ENCODE measurements at regions not wholly inside any gene's neighbourhood (a gene's known extent, or its start where the extent isn't known, plus 50 kb on each side); places are given as distances from the start of the nearest gene placed in this dataset.

- no peaks in the 10 kb centered on the region for H3K9me3 Mint-ChIP-seq
- POLR2A ChIA-PET, result no interaction called here
- no peaks in the 10 kb centered on the region for H3K4me1 Mint-ChIP-seq (ENCODE audit: low read depth)
- TF ChIP-seq CTCF (IDR thresholded peaks at IDR 0.05), result no peak
- intact Hi-C loops (cut with micrococcal nuclease), result no loop called here
- DNase-seq, result no peak
- H3K4me3 Mint-ChIP-seq, result no peak overlapping the region
- H3K36me3 Mint-ChIP-seq (ENCODE audit: low read depth), result no peaks in the 10 kb centered on the region
- no peaks in the 10 kb centered on the region for H3K27me3 Mint-ChIP-seq
- H3K27ac Mint-ChIP-seq, result no peak overlapping the region
- ATAC-seq, result no peak
- CTCF ChIA-PET, result no interaction called here
Measured at GRCh38 chrX:13906093-13906492, 89.2 kb upstream of the GPM6B start.

- Mint-ChIP-seq H3K4me3 (no peak overlapping the region), H3K9me3 (no peaks in the 10 kb centered on the region), H3K4me1 (ENCODE audit: low read depth) (no peaks in the 10 kb centered on the region), H3K27me3 (no peaks in the 10 kb centered on the region), H3K27ac (no peak overlapping the region), H3K36me3 (ENCODE audit: low read depth) (no peaks in the 10 kb centered on the region)
- intact Hi-C loops (cut with micrococcal nuclease), result no loop called here
- DNase-seq, result no peak
- no peak for TF ChIP-seq CTCF (IDR thresholded peaks at IDR 0.05)
- no peak for ATAC-seq
- POLR2A ChIA-PET, result no interaction called here
- CTCF ChIA-PET, result no interaction called here
Measured at GRCh38 chrX:13903405-13903804, 86.5 kb upstream of the GPM6B start.

GRCh38 chrX:13902406-13902805, 85.5 kb upstream of the GPM6B start:
- DNase-seq (no peak), ATAC-seq (no peak)
- Mint-ChIP-seq H3K27ac (no peak overlapping the region), H3K27me3 (no peaks in the 10 kb centered on the region), H3K36me3 (ENCODE audit: low read depth) (no peaks in the 10 kb centered on the region), H3K9me3 (no peaks in the 10 kb centered on the region), H3K4me1 (ENCODE audit: low read depth) (no peaks in the 10 kb centered on the region), H3K4me3 (no peak overlapping the region)
- no peak for TF ChIP-seq CTCF (IDR thresholded peaks at IDR 0.05)
- POLR2A ChIA-PET, result no interaction called here
- intact Hi-C loops (cut with micrococcal nuclease), result no loop called here
- CTCF ChIA-PET, result no interaction called here

GRCh38 chrX:13901354-13901753, 84.5 kb upstream of the GPM6B start:
- no peak for DNase-seq
- no peak for ATAC-seq
- no peaks in the 10 kb centered on the region for H3K9me3 Mint-ChIP-seq
- no peaks in the 10 kb centered on the region for H3K36me3 Mint-ChIP-seq (ENCODE audit: low read depth)
- no peak overlapping the region for H3K27ac Mint-ChIP-seq
- ChIA-PET POLR2A (no interaction called here), CTCF (no interaction called here)
- no peaks in the 10 kb centered on the region for H3K4me1 Mint-ChIP-seq (ENCODE audit: low read depth)
- intact Hi-C loops (cut with micrococcal nuclease), result no loop called here
- no peak for TF ChIP-seq CTCF (IDR thresholded peaks at IDR 0.05)
- H3K27me3 Mint-ChIP-seq, result no peaks in the 10 kb centered on the region
- H3K4me3 Mint-ChIP-seq, result no peak overlapping the region

- DNase-seq (no peak), ATAC-seq (no peak)
- Mint-ChIP-seq H3K4me3 (no peak overlapping the region), H3K9me3 (no peaks in the 10 kb centered on the region), H3K27me3 (peaks cover 1% of the 10 kb centered on the region), H3K27ac (no peak overlapping the region), H3K4me1 (ENCODE audit: low read depth) (no peaks in the 10 kb centered on the region), H3K36me3 (ENCODE audit: low read depth) (no peaks in the 10 kb centered on the region)
- intact Hi-C loops (cut with micrococcal nuclease), result no loop called here
- ChIA-PET CTCF (no interaction called here), POLR2A (no interaction called here)
- no peak for TF ChIP-seq CTCF (IDR thresholded peaks at IDR 0.05)
Measured at GRCh38 chrX:13900351-13900750, 83.5 kb upstream of the GPM6B start.

Measured in activated CD8-positive, alpha-beta T cell treated with anti-CD3 and anti-CD28 coated beads for 36 hours (primary cell).